Keratinocyte (primary cell): ENCODE measurements at regions not wholly inside any gene's neighbourhood (a gene's known extent, or its start where the extent isn't known, plus 50 kb on each side); places are given as distances from the start of the nearest gene placed in this dataset.

Source experiments
- CTCF ChIP-seq, 3 experiments: IDR thresholded peaks in 1 of 3; conservative IDR thresholded peaks in 1 of 3; optimal IDR thresholded peaks in 1 of 3; 2 replicates in 2 of 3; 3 replicates in 1 of 3; pipeline versions ENCODE3 to v1.5.1; 2011; ENCODE audit warnings: low read length in 3 of 3, mild to moderate bottlenecking in 3 of 3, moderate library complexity in 2 of 3, control low read depth in 1 of 3, inconsistent platforms in 1 of 3; ENCODE audit not compliant: insufficient read depth in 2 of 3; ENCODE audit errors: extremely low read depth in 1 of 3
- EZH2 ChIP-seq: IDR thresholded peaks from one replicate; pipeline ENCODE4 v1.6.1; 2012; ENCODE audit warnings: inconsistent platforms, mild to moderate bottlenecking, low read length, moderate library complexity

GRCh38 chr2:150669492-150669891 lies 182.0 kb upstream of the RND3 start:
- TF ChIP-seq CTCF (optimal IDR thresholded peaks at IDR 0.05 in 1 of 3, IDR thresholded peaks at IDR 0.05 in 1 of 3, conservative IDR thresholded peaks at IDR 0.05 in 1 of 3; ENCODE audit: extremely low read depth in 1 of 3, insufficient read depth in 2 of 3, low read length in 3 of 3) (no peak), EZH2 (no peak)
